Renal cortex interstitium (tissue), 11 donors: ENCODE measurements at regions not wholly inside any gene's neighbourhood (a gene's known extent, or its start where the extent isn't known, plus 50 kb on each side); places are given as distances from the start of the nearest gene placed in this dataset.
"Not testable (repeated sequence)": the region's sequence is repeated elsewhere in the genome, so short reads cannot be mapped to it uniquely, and the experiment has no call there.

Experiments used
- DNase-seq, 11 donors: peaks; one replicate each; pipeline ENCODE4 v3.0.0-alpha.2; 2013; ENCODE audit warnings: low read depth in 9 of 11, low spot score in 4 of 11; ENCODE audit errors: extremely low read depth in 1 of 11

DNA sequence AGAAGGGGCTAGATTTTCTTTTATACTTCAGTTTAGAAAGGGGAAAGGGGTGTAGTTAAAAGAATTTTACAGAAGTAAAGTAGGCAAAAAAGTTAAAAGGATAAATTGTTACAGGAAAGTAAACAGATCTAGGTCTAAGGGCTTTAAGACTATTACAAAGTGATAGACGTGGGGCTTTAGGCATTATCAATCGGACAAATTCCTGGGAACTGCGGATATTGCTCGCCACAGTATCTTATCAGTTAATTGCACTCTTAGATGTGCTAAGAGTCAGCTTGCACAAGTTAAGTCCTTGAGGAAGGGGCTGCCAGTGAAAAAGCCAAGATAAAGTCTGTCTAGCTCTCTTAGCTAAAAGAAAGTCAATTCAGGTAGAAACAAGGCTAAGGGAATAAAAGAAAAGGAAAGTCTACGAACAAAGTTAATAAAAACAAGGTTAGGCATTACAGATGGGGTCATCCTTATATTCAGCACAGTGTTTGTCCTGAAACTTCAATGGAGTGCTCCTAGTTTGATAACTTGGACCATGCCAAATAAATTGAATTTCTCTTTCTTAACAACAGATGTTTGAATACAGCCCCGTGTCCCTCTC, 125.4 kb downstream of the ART5 start:
- not testable (repeated sequence) for DNase-seq

DNA sequence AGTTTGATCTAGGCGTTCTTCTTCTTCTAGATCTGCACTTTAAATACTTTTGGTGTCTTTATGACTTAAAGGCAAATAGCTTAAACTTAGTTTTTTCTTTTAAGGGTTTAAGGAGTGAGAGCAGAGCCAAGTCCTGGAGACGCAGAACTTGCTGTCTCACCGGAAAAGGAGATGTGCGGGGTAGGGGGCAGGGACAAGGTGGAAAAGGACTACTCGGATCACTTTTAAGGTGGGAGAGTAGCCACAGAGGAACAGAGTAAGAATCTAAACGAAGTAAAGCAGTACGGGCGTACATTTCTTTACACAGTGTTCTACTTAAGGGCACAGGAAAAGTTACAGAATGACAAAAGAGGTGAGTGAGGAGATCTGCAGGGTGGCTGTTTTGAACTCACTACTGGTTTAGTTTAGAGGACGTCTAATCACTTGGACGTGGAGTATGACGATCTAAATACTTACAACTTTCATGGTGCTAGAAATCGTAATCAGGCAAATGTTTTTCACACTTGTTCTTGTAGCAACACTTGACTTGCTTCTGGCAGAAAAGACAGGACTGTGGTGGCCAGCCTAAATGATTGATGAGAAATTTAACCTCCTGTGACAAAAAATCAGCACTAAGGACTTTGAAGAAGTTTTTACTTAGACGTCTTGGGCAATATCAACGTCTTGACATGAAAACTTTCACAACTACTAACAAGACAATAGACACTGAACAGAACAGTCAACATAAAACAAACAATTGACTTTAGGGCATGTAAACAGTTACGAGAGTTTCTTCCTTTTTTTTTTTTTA, 127.0 kb downstream of the ART5 start:
- not testable (repeated sequence) for DNase-seq

GRCh38 chr11:3513311-3513710, 128.5 kb downstream of the ART5 start:
- DNase-seq, result not testable (repeated sequence)

DNA sequence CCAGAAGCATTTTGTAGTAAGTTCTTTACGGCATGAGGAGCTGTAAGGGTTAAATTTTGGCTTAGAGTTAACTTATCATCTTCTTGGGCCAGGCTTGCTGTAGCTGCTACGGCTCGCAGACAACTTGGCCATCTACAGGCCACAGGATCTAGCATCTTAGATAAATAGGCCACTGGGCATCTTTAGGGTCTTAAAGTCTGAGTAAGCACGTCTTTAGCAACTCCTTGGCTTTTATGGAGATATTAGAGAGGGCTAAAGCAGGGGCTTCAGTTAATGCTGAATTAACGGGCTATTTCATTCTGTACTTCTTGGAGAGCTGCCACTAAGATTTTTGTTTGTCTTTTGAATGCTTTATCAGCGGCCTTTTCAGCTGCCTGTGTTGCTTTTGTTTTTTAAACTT, 129.0 kb downstream of the ART5 start:
- not testable (repeated sequence) for DNase-seq

- DNase-seq, result peak in 5 of 11 donors; percentile 2 to 25 (median 9)
These were observed 129.6 kb downstream of the ART5 start for GRCh38 chr11:3512133-3512703.

DNA sequence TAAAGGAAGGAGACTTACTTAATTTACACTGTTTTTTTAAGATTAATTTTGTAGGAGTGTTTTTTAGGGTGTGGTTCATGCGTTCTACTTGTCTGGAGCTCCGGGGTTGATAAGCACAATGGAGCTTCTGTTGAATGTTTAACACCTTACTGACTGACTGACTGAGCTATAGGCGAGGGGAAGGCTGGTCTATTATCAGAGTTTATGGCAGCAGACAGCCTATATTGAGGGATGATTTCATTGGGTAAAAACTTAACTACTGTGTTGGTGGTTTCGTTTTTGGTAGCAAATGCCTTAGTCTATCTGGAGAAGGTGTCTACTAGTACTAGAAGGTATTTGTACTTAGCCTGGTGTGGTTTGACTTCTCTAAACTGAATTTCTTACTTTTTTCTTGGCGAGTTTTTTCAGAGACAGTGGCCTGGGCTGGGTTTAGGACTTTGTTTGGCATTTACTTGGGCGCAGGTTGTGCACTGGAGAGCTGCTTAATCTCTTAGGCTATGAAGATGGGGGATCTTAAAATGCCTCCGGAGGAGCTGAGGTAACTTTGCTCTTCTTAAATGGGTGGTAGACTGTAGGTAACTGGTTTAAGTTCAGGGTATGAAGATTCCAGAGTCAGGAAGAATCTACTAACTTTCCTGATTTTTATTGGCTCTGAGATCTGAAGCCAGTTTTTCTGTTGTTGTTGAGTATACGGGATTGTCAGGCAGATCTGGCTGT, 130.2 kb downstream of the ART5 start:
- not testable (repeated sequence) for DNase-seq

- DNase-seq, result not testable (repeated sequence)
These were observed 130.6 kb upstream of the ZNF195 start for GRCh38 chr11:3509563-3509962.

- not testable (repeated sequence) for DNase-seq
These were observed 120.3 kb upstream of the ZNF195 start for GRCh38 chr11:3499198-3499597.

DNA sequence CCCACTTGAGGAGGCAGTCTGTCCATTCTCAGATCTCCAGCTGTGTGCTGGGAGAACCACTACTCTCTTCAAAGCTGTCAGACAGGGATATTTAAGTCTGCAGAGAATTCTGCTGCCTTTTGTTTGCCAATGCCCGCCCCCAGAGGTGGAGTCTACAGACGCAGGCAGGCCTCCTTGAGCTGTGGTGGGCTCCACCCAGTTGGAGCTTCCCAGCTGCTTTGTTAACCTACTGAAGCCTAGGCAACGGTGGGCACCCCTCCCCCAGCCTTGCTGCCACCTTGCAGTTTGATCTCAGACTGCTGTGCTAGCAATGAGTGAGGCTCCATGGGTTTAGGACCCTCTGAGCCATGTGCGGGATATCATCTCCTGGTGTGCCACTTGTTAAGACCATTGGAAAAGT, 119.4 kb upstream of the ZNF195 start:
- not testable (repeated sequence) for DNase-seq

- DNase-seq, result not testable (repeated sequence)
These were observed 114.2 kb upstream of the ZNF195 start for GRCh38 chr11:3493152-3493551.

DNA sequence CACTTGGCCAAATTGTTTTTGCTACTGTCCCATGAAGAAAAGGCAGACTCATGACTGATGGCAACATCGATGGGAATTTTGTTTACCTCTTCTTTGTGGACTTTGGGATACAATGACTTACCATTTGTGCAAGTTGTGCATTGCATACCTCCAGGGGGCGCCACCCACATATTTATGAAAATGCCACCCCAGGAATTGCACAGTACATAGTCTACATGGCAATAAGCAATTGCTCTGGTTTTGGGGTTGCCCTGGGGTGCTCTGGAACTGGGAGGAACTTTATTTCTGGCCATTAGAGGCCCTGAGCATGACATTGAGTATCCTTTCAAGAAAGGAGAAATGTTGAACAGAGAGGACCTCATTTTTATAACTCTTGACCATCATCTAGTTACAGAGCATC, 109.1 kb upstream of the ZNF195 start:
- DNase-seq, result not testable (repeated sequence)

GRCh38 chr11:3485737-3486136, 106.8 kb upstream of the ZNF195 start:
- DNase-seq, result not testable (repeated sequence)

DNA sequence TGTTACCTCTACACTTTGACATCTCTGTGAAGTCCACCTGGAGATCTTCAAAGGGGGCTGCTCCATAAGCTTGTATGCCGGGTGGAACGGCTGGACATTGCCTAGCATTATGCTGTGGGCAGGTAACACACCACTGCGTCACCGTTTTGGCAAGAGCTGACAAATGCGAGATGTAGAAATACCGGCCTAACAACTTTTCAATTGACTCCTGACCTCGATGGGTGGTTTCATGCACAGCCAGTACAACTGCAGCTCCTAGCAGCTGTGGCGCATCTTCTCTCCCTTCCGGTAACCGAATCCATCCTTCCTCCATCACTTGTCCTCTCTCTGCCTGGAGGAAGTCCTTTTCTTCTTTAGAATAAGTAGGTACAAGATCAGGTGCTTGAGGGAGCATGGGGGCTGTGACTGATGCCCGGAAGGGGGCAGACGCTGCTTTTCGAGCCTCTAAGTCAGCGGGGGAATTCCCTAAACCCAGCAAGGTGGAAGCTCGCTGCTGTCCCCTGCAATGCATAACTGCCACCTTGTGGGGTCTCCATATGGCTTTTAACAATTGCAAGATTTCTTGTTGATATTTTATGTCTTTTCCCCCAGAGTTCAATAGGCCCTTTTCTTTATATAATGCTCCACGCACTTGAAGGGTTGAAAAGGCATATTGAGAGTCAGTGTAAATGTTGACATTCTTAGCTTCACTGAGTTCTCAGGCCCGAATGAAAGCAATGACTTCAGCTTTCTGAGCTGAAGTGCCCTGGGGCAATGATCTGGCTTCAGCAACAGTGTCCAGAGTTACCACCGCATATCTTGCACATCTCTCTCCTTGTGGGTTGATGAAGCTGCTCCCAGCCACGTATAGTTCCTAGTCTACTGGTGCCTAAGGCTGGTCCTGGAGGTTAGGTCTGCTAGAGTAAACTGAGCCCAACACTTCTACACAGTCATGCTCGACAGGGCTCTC, 98.3 kb upstream of the ZNF195 start:
- peak in 2 of 11 donors; percentile 12 to 16 for DNase-seq

GRCh38 chr11:3476084-3476936, 97.4 kb upstream of the ZNF195 start:
- DNase-seq, result not testable (repeated sequence)

- not testable (repeated sequence) for DNase-seq
These were observed 90.0 kb upstream of the ZNF195 start for GRCh38 chr11:3468963-3469362.

- not testable (repeated sequence) for DNase-seq
These were observed 88.7 kb upstream of the ZNF195 start for GRCh38 chr11:3467599-3467998.

DNA sequence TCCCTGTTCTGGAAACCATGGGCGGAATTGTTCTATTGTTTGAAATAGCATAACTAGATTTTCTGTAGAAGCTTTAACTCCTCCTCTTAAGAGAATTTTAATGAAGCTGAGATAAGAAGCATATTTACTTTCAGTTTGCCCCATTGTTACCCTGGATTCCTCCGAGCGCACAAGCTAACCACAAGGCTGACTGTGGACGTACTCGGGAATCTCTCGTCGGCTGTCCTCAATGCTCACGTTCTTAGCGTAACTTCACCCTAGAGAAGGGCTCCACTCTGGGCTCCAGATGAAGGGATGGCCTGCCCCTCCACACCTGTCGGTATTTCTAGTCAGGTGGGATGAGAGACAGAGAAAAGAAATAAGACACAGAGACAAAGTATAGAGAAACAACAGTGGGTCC, 76.7 kb upstream of the ZNF195 start:
- not testable (repeated sequence) for DNase-seq

DNA sequence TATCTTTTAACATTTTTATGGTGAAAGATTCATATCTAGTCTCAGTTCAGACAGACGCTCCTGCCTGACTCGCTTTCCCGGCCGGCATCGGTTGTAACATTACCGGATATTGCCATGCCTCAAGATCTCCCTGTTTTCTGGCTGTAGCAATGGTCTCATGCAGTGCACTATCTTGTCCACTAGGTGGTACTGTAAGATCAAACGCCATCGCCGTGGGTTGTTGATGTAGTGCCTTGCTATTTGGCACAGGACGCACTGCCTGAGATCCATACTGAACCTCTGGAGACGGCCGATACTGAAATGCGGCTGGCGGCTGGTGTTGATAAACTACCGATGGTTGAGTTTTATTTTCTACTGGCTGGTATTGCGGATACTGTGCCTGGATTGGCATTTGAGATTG, 75.9 kb upstream of the ZNF195 start:
- DNase-seq, result peak in 4 of 11 donors; percentile 9 to 21 (median 21)
